DMS79 (cell line): ENCODE measurements at regions not wholly inside any gene's neighbourhood (a gene's known extent, or its start where the extent isn't known, plus 50 kb on each side); places are given as distances from the start of the nearest gene placed in this dataset.
A peak's percentile ranks its signal among the peaks of the same experiment; 100 is the strongest.
"Not testable (repeated sequence)": the region's sequence is repeated elsewhere in the genome, so short reads cannot be mapped to it uniquely, and the experiment has no call there.

ENCODE experiments used
- DNase-seq: peaks from one replicate; lab custom pipeline; 2025; lab: John Stamatoyannopoulos, UW

DNA sequence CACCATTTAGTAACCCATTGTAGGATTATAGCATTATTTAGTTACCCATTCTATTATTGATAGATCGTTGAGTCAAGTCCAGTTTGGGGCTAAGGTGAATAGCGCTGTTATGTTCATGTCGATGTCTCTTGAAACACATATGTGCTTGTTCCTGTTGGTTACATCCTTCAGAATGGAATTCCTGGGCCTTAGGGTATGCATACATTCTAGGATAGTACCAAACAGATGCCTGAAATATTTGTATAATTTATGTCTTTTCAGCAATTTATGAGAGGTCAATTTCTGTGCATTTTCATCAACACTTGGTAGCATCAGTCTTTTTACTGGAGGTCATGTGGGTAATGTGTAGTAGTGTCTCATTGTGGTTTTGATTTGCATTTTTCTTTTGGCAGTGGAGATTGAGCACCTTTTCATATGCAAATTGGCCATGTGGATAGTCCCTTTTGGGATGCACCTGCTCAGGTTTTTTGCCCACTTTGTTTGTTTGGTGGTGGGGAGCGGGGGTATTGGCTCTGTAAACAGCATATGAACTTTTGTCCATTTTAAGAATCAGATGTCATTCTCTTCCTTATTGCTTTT lies 104.2 kb downstream of the CDRT15L2 start:
- DNase-seq = not testable (repeated sequence)

DNA sequence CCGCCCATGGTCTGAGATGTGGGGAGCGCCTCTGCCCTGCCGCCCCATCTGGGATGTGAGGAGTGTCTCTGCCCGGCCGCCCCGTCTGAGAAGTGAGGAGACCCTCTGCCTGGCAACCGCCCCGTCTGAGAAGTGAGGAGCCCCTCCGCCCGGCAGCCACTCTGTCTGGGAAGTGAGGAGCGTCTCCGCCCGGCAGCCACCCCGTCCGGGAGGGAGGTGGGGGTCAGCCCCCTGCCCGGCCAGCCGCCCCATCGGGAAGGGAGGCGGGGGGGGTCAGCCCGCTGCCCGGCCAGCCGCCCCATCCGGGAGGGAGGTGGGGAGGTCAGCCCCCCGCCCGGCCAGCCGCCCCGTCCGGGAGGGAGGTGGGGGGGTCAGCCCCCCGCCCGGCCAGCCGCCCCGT lies 105.5 kb downstream of the CDRT15L2 start:
- not testable (repeated sequence) for DNase-seq

DNA sequence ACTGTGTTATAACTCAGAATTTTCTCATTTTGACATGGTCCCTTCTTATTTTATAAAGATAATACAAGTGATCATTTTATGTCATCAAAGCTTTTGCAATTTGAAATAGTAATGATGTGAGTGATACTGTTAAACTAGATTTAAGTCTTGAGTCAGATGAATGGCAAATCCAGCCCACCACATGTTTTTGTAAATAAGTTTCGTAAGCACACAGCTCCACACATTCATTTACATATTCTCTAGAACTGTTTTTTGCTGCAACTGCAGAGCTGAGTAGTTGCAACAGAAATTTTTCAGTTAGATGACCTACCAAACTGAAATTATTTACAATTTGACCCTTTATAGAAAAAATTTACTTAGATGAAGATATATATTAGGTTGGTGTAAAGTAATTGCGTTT lies 108.1 kb downstream of the CDRT15L2 start:
- DNase-seq = not testable (repeated sequence)

DNA sequence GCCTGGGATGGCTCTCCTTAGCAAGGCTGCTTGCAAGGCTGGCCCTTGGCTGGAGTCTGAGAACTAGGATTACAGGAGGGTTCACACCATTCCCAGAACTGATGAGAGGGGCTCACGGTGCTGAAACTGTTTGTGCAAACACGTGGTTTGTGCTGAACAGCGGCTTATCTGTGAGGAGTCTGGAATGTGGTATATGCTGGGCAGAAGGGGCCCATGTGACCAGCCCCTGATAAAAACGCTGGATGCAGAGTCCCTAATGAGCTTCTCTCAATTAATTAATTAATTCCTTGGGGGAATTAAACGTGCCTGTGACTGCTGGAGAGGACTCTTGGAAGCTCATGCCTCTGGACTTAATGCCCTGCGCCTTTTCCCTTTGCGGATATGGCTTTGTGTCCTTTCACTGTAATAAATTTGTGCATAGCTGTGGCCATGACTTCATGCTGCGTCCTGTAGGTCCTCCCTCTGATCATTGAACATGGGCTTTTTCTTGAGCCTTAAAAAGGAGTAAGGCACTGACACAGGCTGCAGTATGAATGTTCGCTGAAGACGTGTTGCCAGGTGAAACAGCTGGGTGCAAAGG lies 109.7 kb downstream of the CDRT15L2 start:
- DNase-seq = not testable (repeated sequence)

DNA sequence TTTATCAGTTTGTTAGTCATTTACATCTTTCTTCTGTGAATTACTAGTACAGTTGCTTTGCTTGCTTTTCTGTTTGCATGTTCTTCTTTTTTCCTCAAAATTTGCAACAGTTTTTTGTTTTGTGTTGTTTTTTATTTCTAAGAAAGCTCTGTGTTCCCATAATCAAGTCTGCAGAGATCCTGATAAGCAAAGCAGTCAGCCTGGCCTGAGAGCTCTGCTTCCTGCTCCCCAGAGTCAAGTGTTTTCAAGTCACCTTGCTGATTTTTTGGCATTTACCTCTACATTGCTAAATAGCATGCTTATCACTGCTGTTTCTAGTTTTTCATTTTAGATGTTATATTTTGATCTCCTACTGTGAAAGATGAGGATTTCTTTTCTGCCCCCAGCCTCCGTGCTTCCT lies 113.2 kb downstream of the CDRT15L2 start:
- not testable (repeated sequence) for DNase-seq

DNA sequence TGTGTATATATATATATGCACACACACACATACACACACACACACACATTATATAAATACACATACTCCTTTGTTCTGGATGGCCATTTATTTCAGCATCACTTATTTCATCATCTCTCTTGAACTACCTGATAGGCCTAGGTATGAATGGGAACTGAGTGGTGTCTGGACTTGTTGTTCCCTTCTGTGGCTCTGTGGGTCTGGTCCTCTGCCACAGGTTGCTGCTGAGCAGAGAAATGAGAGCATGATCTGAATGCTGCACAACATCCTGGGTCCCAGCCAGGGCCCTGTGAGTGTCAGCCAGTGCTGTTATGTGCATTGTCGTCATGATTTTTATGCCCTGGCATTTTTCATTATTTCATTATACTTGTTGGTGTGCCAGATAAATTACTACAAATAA lies 116.3 kb downstream of the CDRT15L2 start:
- DNase-seq = not testable (repeated sequence)

DNA sequence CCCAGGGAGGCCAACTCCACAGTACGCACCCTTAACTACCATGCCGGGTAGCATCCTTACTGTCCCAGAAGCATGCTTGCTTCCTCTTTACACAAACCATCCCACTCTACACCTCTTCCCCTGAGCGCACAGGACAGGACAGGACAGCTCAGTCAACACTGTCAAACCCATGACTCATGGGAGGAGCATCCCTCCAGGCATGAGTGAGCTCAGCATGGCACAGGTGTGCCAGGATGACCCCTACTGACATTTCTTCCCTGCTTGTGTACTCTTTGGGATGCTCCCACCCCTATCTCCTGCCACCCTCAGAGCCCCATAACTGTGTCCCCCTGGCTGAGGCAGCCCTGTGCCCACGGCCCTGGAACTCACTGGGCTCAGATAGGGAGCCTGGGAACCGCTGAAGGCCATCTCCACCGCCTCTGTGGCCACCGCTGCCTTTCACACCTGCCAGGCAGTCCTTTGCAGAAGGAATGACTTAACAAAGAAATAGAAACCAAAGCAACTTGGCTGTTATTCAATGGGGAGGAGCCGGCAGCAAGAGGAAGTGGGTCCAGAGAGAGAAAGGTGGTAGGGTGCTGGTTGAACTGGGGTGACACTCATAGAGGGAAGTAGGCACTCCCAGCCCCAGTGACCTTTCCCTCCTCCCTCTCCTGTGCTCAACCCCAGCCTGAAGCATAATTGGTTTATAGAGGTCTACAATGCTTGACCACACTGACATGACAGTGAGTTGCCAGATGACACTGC lies 119.1 kb downstream of the CDRT15L2 start:
- DNase-seq = not testable (repeated sequence)

DNA sequence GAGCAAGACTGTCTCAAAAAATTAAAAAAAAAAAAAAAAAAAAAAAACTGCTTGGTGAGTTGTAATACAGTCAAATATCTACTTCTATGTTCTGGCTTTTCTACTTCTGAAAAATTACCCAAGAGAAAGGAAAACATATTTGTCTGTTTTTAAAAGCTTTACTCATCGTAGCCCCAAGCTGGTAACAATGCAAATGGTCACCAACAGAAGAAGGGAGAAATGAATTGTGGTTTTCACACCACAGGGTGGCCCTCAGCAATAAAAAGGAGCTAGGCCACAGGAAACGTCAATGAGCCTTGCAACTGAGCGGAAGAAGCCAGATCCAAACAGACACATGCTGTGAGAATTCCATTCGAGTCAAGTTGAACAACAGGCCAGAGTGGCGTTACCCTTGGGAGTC lies 121.0 kb downstream of the CDRT15L2 start:
- not testable (repeated sequence) for DNase-seq

DNA sequence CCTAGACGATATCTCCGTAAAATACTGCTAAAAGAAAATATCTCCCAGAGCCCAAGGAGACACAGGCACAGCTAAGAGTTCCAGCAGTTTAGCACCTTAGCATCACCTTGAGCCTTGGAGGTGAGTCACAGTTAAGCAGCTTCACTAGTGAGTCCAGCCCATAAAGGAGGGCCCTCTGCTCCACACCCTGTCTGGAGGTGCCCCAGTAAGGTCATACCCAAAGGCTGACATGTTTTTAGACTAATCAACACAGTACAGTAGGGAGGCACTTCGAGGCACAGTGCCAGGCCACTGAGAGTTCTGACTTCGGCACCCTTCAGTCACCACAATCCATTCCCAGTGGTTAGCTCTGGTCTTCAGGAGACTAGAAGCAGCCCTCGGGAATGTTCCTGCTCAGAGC lies 121.8 kb downstream of the CDRT15L2 start:
- DNase-seq = not testable (repeated sequence)

DNA sequence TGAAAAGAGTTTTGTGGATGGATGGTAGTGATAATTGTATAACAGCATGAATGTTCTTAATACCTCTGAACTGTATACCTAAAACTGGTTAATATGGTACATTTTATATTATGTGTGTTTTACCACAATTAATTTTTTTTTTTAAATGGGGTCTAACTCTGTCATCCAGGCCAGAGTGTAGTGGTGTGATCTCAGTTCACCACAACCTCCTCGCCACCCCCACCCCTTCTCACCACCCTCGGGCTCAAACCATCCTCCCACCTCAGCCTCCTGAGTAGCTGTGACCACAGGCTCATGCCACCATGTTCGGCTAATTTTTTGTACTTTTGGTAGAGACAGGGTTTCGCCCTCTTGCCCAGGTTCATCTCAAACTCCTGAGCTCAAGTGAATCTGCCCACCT lies 123.2 kb downstream of the CDRT15L2 start:
- DNase-seq = no peak

DNA sequence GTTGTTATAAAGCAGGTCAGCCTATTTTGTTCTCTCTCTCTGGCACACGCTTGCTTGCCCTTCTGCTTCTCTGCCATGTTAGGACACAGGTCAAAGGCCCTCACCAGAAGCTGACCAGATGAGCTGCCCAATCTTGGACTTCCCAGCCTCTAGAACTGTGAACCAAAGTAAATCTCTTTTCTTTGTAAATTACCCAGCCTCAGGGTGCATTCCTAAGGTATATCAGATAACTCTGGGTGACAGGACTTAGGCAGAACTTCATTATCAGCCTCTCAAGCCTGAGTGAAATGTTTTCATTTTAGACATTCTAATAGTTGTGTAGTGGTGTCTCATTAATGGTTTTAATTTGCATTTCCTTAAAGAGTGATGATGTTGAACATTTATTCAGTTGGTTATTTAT lies 124.3 kb downstream of the CDRT15L2 start:
- DNase-seq = no peak

DNA sequence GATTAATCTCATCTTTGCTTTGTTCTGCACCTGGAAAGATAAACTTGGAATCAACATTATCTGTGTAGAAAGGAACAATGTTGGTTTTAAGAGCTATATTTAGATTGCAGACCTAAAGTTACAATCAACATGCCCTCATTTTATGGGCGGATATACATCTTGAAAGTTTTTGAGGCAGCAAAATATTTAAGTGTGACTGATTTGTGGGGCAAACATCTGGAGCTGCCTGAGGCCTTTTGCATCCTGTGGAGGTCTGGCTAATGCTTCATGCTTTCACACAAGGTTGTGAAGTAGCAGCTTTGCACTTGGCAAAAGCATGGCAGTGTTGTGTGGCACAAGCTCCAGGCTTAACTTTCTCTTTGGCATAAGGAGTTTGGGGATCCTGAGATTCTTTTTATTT lies 125.7 kb downstream of the CDRT15L2 start:
- DNase-seq = not testable (repeated sequence)

DNA sequence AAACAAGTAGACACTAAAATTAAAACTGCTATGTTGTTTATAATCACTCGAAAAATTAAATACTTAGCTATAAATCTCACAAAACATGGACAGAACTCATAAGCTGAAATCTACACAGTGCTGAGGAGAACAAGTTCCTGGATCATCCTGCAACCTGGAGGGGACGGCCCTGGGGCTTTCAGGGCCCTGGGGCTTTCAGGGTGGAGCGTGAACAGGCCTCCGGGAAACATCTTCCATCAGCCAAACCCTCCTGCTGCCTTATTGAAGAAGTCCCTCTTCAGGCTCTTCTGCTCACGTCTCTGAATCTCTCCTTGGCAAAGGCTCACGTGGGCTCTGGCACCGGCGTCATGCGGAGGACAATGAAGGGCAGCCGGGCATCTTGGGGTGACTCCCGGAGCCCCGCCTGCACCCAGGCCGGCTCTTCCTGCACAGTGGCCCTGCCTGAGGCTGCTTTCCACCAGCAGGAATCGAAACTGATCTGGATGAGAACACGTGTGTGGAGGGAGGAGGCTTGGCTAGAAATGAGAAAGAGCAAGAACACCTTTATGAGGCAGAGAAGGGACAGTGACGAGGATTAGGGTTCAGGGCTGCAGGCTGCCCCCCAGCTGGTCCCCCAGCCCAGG lies 127.3 kb downstream of the CDRT15L2 start:
- DNase-seq = peak; percentile 2

DNA sequence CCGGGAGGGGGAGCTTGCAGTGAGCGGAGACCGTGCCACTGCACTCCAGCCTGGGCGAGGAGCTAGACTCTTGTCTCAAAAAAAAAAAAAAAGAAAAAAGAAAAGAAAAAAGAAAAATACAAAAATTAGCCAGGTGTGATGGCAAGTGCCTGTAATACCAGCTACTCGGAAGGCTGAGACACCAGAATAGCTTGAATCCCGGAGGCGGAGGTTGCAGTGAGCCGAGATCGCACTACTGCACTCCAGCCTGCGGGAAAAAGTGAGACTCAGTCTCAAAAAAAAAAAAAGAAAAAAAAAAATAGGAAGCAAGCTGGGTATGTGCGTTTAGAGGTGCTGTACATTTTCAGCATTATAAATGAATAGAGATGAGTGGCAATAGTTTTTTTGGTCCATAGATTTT lies 129.3 kb downstream of the CDRT15L2 start:
- not testable (repeated sequence) for DNase-seq

DNA sequence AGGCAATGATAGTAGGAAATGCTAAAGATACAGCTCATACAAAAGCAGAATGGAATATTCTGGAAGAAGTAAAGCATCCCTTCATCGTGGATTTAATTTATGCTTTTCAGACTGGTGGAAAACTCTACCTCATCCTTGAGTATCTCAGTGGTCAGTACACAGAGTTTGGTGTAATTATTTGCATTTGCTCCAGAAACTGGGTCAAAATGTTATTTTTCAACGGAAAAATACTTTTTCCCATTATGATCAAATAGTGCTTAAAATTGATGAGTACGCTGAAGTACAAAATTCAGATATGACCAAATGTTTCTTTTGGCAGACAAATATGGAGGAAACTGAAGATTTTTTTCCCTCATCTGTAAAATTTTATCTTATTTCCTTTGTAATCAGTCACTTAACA lies 137.0 kb downstream of the CDRT15L2 start:
- not testable (repeated sequence) for DNase-seq

DNA sequence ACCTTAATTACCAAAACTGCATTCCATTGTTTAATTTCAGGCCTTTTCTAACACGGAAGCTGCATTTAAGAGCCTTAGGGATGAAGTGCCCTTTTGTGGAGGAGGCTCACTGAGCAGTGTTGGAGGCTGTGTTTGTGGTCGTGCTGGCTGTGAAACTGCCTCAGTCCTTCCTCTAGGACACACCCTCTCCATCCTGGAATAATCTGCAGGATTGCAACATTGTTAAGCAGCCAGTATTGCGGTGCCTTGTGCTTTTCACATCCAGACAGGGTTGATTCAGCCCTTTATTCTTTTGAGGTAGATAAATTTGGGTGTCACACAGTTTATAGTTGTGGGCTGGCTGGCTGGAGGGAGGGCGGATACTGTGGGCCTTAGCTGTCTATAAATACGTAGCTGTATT lies 141.6 kb downstream of the CDRT15L2 start:
- DNase-seq = no peak

DNA sequence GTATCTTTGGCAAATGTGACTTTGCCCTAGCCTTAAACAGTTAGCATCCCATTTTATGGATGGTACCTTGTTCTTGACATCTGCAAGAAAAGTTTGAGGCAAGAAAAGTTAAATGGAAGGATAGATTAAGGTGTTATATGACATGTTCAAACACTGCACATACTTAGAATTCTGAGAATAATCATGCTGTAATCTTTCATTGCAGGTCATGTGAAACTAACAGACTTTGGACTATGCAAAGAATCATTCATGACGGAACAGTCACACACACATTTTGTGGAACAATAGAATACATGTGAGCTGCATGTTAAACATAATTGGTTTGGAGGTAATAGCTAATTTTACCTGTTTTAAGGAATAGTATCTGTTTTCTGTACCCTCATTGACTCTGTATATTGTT lies 144.9 kb downstream of the CDRT15L2 start:
- DNase-seq = not testable (repeated sequence)

DNA sequence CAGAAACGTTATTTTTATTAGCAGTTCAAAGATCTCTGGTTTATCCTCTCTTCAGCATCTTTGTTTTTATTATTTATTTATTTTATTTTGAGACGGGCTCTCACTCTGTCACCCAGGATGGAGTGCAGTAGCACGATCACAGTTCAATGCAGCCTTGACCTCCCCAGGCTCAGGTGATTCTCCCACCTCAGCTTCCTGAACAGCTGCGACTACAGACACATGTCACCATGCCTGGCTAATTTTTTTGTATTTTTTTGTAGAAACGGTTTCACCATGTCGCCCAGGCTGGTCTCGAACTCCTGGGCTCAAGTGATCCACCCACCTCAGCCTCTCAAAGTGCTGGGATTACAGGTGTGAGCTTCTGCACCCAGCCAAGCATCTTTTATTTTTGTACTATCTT lies 147.7 kb downstream of the CDRT15L2 start:
- not testable (repeated sequence) for DNase-seq

DNA sequence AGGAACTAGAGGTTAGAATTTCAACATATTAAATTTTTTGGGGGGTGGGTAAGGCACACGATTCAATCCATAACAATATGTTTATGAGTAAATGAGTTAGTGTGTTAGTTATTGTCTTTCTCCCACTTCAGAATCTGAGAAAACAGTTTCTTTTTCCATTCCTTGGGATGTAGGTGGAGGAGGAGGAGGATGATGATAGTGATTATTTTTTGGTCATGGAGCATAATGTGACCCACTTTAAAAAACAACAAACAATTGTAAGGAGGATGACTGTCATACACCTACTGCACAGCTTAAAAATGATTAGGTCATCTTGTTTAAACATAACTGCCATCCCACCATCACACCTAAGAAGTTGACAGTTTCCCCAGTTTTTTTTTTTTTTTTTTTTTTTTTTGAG lies 148.7 kb downstream of the CDRT15L2 start:
- no peak for DNase-seq

DNA sequence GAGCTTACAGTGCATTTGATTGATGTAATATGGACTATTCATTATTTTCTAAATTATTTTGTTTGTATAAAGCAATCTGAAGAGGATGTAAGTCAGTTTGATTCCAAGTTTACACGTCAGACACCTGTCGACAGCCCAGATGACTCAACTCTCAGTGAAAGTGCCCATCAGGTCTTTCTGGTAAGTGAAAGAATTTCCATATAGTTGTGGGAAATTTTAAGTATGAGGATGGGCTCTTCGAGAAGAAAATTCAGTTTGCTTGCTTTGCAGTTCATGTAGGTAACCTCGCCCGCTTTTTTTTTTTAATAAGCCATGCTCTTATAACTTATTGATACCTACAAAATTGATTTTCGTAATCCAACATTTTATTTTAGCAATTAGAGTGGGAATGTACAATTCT lies 151.6 kb downstream of the CDRT15L2 start:
- DNase-seq = not testable (repeated sequence)

DNA sequence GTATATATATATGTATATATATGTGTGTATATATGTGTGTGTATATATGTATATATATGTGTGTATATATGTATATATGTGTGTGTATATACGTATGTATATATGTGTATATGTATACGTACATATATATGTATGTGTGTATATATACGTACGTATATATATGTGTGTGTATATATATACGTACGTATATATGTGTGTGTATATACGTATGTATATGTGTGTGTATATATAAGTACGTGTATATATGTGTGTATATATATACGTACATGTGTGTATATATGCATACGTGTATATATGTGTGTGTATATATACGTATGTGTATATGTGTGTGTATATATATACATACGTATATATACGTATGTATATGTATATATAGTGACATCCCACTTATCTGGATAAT lies 154.4 kb downstream of the CDRT15L2 start:
- DNase-seq = no peak

DNA sequence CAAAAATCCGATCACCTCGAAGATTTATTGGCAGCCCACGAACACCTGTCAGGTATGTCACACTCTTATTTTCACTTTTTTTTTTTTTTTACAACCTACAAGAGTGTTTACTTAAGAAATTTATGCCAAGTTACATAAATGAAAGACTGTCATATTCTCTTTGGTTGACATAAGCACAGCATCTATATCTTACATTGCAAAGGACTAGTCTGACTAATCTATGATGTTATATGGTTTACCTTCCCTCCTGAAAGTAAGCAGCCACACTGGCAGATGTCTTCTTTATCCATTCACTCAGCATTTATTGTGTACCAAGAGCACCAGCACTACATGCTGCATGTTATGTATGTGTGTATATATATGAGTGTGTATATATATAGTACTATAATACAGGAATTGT lies 156.3 kb downstream of the CDRT15L2 start:
- DNase-seq = no peak

DNA sequence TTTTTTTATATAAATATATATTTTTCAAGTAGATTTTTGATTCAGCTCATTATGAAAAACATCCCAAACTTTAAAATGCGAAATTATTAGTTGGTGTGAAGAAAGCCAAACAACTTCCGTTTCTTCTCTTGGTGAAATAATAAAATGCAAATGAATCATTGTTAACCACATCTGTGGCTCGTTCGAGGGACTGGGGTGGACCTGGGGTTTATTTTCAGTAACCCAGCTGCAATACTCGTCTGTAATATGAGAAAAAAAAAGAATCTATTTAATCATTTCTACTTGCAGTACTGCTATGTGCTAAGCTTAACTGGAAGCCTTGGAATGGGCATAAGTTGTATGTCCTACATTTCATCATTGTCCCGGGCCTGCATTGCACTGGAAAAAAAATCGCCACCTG lies 158.1 kb downstream of the CDRT15L2 start:
- not testable (repeated sequence) for DNase-seq
